GM21390 (cell line): ENCODE measurements at regions not wholly inside any gene's neighbourhood (a gene's known extent, or its start where the extent isn't known, plus 50 kb on each side); places are given as distances from the start of the nearest gene placed in this dataset.

Experiments
- ATAC-seq: cut with Tn5 transposase; IDR thresholded peaks from one replicate; pipeline ENCODE4 v1.9.1; 2021; ENCODE audit not compliant: unreplicated experiment

- ATAC-seq = no peak
Observed at GRCh38 chr13:33945477-33945876, 127.5 kb downstream of the RFC3 start.

DNA sequence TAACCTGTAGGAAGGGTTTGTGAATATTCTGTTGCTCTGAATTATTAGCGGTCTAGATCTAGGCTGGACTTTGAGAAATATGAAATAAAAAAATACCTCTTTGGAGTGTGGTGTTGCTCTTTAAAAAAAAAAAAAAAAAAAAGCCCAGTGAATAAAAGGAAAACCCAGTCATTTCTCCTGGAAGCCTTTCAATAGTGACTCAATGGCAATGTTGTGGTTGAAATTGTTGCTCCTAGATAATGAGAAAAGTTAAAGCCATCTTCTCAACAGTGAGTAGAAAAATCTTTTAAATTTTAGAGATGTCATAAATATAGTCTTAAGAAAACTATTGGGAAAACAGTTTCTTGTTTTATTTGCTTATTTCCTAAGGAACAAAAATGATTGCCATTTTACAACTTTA lies 135.3 kb downstream of the RFC3 start:
- no peak for ATAC-seq

GRCh38 chr13:33953781-33954180 lies 135.8 kb downstream of the RFC3 start:
- no peak for ATAC-seq

GRCh38 chr13:33956346-33956745 lies 138.4 kb downstream of the RFC3 start:
- ATAC-seq = no peak

GRCh38 chr13:33957497-33957905 lies 139.6 kb downstream of the RFC3 start:
- ATAC-seq = no peak

DNA sequence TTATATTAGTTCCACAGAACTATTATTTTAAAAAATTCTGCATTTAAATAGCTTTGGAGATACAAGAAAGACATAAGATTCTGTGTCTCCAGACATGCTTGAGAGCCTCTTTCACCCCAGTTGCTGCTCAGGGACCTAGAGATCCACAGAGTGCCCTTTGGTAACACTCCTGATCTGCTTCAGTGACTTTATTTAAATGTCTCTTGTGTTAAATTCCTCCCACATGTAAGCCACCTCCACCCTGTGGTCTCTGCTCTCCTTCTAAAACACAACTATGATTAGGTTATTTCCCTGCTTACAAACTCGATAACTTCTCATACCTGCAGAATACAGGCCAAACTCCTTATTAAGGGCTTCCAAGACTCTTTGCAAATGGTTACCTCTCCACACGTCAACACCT lies 141.0 kb downstream of the RFC3 start:
- no peak for ATAC-seq

DNA sequence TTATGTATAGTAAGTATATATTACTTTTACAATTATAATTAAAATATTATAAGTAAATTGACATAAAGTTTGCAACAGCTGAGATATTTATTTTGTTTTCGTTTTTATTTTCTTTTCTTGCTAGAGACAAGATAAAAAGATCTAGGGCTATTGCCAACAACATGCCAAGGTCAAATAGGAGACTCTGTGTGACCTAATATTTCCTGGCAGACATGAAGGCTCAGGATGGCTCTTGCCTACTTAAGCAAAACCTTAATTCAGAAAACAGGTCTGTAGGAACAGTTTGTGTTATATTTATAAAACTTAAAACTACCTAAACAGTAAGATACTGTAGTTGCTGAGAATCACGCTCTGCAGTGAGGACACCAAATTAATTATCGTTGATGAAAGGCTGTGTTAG lies 145.2 kb downstream of the RFC3 start:
- ATAC-seq = no peak

- no peak for ATAC-seq
Observed at GRCh38 chr13:33963895-33964294, 145.9 kb downstream of the RFC3 start.

DNA sequence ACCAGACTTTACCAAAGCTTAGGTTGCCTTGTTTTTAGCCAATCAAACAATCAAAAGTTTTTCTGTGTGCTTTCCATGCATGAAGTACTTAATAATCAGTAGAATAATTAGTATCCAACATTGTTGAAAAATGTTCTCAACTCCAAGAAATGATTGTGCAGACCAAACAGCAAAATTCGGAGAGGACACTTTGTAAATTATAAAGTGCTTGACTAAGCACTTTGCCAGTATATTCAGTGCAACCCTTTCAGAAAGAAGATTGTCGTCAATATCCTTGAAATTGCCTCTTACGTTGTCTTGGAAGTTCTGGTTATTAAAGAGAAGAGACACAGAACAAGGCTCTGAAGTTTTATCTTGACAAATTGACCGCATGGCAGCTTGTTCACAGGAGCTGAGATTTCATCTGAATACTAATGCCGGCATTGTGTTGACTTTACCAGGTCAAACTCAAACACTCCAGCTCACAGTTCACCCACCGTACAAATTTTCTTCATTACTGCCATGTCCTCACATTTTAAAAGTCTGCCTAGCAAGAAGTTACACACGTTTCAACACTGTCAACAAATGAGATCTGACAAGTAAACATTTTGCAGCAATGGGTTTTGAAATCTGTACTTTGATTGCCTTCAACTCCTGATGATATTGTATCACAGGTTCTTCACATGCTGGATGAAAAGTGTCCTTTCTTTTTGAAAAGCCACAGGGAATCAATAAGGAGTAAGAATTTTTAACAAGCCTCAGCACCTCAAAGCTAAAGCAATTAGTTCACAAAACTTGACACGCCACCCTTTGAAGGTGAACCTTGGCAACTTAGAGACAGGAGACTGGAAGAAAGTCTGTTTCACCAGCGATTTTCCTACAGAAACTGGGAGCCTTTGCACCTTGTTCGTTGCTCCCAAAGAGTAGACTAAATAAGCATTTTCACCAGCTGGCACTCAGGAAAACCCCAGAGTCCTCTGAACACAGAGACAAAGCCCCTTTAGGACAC lies 150.9 kb downstream of the RFC3 start:
- ATAC-seq = no peak

- ATAC-seq = no peak
Observed at GRCh38 chr13:33970746-33971561, 153.0 kb downstream of the RFC3 start.

GRCh38 chr13:33971562-33971819 lies 153.5 kb downstream of the RFC3 start:
- ATAC-seq = no peak

- no peak for ATAC-seq
Observed at GRCh38 chr13:33973194-33973593, 155.2 kb downstream of the RFC3 start.

DNA sequence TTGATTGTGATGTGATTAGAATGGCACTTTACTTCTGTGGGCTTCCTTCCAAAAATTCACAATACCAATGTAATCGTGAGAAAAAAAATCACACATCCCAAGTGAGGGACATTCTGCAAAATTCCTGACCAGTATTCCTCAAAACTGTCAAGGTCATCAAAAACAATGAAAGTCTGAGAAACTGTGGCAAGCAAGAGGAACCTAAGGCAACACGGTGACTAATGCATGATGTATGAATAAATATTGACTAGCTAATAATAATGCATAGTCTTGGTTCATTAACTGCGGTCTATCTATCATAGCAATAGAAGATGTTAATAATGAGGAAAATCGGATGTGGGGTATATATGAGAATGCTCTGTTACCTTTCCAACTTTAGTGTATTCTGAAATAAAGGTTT lies 159.0 kb downstream of the RFC3 start:
- no peak for ATAC-seq

GRCh38 chr13:33978653-33979052 lies 160.7 kb downstream of the RFC3 start:
- ATAC-seq = no peak

DNA sequence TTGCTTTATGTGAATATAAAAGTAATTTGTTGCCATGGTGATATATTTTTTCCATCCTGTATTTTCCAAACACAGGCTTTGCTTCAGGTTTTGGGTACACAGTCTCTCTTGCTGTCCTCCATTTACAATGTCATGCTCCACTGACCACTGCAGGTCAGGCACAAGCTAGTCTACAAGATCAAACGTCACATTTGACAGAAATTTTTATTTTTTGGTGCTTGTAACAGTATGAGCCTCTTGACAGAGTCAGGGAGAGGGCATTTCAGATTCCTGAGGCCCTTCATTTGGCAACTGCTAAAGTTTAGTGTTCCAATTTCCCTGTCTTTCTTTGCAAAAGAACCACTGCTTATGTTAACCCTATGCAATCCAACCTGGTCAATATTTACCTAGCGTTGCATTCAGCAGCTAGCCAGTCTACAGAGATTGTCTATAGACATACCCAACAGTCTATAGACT lies 175.0 kb downstream of the RFC3 start:
- ATAC-seq = no peak

GRCh38 chr13:33994198-33994597 lies 176.2 kb downstream of the RFC3 start:
- ATAC-seq = peak; percentile 72

DNA sequence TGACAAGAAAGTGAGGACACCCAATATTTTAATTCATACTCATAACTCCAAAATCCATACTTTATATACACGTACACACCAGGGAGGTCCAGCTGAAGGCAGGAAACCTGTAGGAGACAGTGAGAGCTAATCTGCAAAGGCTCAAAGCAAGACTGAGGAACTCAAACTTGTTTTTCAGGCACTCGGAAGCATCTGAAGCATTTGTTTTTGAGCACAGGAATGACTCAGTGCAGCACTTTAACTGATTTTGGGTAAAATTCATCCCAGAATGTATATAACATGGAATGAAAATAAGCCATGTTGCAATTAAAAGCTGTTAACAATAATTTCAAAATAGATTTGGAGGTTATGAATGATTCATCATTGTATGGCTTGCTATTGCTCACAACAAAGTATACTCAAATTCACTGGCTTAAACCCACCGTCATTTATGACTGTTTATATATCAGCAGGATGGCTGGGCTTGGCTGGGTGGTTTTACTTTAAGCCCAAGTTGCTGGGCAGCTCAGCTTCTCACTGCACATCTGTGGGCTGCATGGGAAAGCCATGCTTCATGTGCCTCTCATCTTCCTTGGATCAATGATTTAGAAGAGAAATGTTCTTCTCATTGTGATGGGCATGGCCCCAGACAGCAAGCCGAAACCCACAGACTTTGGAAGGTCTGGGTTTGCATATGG lies 177.0 kb downstream of the RFC3 start:
- no peak for ATAC-seq

DNA sequence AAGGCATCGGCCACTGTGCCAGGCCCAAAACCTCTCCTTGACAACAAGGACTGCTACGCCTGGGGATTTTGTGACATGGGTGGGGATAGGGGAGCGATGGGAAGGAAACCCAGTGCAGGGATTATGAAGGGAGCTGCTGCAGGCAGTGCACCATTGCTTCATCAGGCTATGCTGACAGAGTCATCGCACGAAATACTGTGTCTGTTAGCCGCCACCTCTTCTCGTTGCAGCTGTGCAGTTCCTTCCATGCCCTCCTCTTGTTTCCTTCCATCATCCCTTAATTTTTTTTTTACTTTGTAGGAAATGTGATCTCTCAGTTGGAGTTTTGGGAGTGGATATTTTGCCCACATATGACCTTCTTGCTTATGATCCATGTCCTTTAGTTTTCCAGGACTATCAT lies 178.7 kb downstream of the RFC3 start:
- ATAC-seq = no peak

- ATAC-seq = no peak
Observed at GRCh38 chr13:33997574-33997973, 179.6 kb downstream of the RFC3 start.

GRCh38 chr13:33999811-34000605 lies 182.1 kb downstream of the RFC3 start:
- no peak for ATAC-seq

- no peak for ATAC-seq
Observed at GRCh38 chr13:34000955-34001354, 183.0 kb downstream of the RFC3 start.
